ENCODE measurements at regions not wholly inside any gene's neighbourhood (a gene's known extent, or its start where the extent isn't known, plus 50 kb on each side); places are given as distances from the start of the nearest gene placed in this dataset.
"Not testable (repeated sequence)": the region's sequence is repeated elsewhere in the genome, so short reads cannot be mapped to it uniquely, and the experiment has no call there.

- Mint-ChIP-seq H3K36me3 (no peaks in the 10 kb centered on the region), H3K4me1 (no peaks in the 10 kb centered on the region), H3K27me3 (peaks cover 4% of the 10 kb centered on the region), H3K9me3 (no peaks in the 10 kb centered on the region), H3K27ac (no peak overlapping the region), H3K4me3 (no peak overlapping the region)
- no peak for DNase-seq
- CTCF ChIA-PET = no interaction called here
These were observed 81.1 kb upstream of the CT45A1 start for GRCh38 chrX:135632353-135632752.

DNA sequence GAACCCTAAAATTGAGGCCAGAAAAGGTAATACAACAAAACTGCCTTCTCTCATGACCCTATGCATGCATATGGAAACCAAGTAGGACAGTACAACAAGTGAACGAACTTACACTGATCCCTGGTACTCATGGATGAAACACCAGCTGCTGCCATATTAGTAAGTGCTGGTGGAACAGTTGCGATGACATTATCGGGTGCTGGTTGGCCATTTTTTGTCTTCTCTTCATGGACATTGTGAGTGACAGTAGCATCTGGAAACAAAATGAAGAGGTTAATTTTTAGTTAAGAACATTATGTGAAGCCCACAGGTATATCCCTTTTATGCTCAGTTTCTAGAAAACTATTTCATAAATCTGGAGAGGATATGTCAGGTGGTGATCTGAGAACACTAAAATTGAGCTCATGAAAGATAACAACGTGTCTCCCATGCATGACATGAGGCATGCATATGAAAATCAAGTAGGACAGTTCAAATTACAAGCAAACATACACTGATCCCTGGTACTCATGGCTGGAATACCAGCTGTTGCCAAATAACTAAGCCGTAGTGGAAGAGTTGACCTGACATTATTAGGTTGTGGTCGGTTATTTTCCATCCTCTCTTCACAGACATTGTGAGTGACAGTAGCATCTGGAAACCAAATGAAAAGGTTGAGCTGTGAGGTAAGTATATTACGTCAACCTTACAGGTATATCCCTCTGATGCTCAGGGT lies 74.2 kb upstream of the CT45A1 start:
- CTCF ChIA-PET = no interaction called here

GRCh38 chrX:135643916-135644315 lies 69.5 kb upstream of the CT45A1 start:
- no peak for DNase-seq
- Mint-ChIP-seq H3K9me3 (no peaks in the 10 kb centered on the region), H3K36me3 (no peaks in the 10 kb centered on the region), H3K4me3 (no peak overlapping the region), H3K27me3 (no peaks in the 10 kb centered on the region), H3K4me1 (no peaks in the 10 kb centered on the region), H3K27ac (no peak overlapping the region)
- CTCF ChIA-PET = no interaction called here

More for the DNA sequence above, 74.2 kb upstream of the CT45A1 start:
- Mint-ChIP-seq H3K27me3 (peaks cover 4% of the 10 kb centered on the region), H3K4me1 (no peaks in the 10 kb centered on the region), H3K27ac (no peak overlapping the region), H3K36me3 (no peaks in the 10 kb centered on the region), H3K4me3 (no peak overlapping the region), H3K9me3 (no peaks in the 10 kb centered on the region)
- DNase-seq = no peak

DNA sequence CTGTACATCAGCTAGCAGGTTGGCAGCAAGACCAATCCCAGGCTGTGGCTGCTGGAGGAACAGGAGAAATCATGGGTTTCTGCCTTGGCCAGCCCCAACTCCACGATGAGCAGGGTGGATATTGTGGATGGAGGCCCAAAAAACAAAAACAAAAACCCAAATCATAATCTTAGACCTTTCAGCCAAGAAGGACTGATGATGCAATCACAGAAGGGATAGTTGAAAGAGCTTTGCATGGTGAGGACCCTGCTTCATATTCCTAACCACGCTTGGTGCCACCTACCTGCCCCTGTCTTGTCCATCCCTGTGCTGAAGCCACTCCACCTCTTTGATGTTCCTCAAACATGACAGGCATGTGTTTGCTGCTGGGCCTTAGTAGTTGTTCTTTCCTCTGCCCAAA lies 68.8 kb upstream of the CT45A1 start:
- Mint-ChIP-seq H3K36me3 (no peaks in the 10 kb centered on the region), H3K27ac (no peak overlapping the region)
- CTCF ChIA-PET = no interaction called here

DNA sequence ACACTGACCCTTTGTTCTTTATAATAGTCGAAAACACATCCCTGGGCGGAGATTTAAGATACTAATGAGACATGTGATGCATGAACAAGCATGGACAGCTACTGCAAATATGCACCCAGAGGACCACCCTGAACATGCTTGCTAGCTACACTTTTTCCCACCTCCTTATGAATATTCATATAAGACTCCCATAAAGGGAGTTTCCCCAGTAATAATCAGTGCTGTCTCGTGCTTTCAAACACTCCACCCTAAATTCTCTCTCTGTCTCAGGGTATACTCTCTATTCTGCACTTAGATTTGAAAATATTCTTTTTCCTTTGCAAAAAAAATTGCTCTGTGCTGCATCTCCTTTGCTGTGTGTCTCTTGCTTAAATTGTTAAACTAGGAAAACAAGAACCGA lies 64.4 kb upstream of the CT45A1 start:
- Mint-ChIP-seq H3K36me3 (no peaks in the 10 kb centered on the region), H3K27ac (no peak overlapping the region), H3K4me1 (no peaks in the 10 kb centered on the region), H3K4me3 (no peak overlapping the region), H3K9me3 (no peaks in the 10 kb centered on the region), H3K27me3 (no peaks in the 10 kb centered on the region)
- CTCF ChIA-PET = no interaction called here
- DNase-seq = no peak

More for the DNA sequence above, 68.8 kb upstream of the CT45A1 start:
- H3K27me3 Mint-ChIP-seq = no peaks in the 10 kb centered on the region
- no peaks in the 10 kb centered on the region for H3K9me3 Mint-ChIP-seq
- no peak for DNase-seq
- H3K4me1 Mint-ChIP-seq = no peaks in the 10 kb centered on the region
- no peak overlapping the region for H3K4me3 Mint-ChIP-seq

DNA sequence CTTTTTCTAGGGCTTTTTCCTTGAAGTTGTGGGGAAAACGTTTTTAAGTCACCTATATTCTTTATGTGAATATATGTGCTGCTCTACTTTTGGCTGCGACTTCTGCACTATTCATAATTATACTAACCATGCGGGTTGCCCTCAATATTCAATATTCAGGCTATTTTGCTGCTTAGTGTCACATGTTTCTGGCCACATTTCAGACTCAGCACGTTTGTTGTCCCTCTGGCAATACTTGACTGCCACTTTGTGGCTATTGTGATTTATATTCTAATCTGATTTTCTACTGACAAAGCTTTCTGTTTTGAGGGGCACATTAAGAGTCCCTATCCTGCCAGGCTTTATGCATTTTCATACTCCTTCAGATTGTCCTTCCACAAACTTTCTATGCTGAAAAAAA lies 63.9 kb upstream of the CT45A1 start:
- Mint-ChIP-seq H3K36me3 (no peaks in the 10 kb centered on the region), H3K4me1 (no peaks in the 10 kb centered on the region), H3K9me3 (no peaks in the 10 kb centered on the region), H3K4me3 (no peak overlapping the region), H3K27me3 (no peaks in the 10 kb centered on the region), H3K27ac (no peak overlapping the region)
- CTCF ChIA-PET = no interaction called here
- DNase-seq = no peak

DNA sequence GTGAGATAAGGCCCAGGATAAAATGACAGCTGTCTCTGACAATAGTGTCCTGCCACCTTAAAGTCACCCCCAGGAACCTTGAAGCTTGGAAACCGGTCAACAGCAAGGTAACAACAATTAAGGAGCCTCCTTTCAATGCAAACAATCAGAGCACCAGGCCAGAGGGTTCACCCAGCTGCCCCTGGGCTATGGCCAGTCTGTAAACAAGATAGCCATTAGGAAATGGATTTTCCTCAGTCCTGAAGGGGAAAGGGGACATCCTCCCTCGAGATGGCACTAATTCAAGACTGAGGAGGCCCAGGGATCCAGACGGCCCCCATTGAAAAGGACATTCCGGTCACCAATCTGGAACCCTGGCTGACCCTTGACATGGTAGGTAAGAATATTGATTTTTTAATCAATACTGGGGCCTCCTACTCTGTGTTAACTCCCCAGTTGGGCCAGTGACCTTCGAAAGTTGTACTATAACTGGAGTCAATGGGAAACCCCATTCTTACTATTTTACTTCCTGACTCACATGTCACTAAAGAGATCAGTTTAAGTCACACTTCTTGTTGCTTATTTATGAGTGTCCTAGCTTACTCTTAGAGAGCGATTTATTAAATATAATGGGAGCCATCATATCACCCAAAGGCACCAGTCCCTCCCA lies 61.7 kb upstream of the CT45A1 start:
- Mint-ChIP-seq H3K36me3 (no peaks in the 10 kb centered on the region), H3K27ac (no peak overlapping the region), H3K27me3 (no peaks in the 10 kb centered on the region), H3K4me3 (no peak overlapping the region), H3K9me3 (no peaks in the 10 kb centered on the region), H3K4me1 (no peaks in the 10 kb centered on the region)
- no peak for DNase-seq
- CTCF ChIA-PET = no interaction called here

DNA sequence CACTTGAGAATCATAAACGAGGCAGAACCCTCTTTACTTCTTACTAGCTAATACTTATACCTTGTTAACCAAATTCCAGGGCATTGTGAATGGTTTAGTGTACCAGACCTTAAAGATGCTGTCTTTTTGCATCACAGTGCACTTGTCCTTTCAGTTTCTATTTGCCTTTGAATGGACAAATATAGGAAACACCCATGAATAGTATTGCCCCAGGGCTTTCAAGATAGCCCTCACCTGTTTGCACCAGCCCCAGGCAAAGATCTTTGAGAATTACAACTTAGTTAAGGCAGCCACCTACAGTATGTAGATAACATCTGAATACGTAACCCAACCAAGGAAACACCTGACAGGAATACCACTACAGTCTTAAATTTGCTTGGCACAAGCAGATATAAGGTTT lies 60.8 kb upstream of the CT45A1 start:
- no peak for DNase-seq
- H3K27me3 Mint-ChIP-seq = no peaks in the 10 kb centered on the region
- no peaks in the 10 kb centered on the region for H3K9me3 Mint-ChIP-seq
- H3K36me3 Mint-ChIP-seq = no peaks in the 10 kb centered on the region
- CTCF ChIA-PET = no interaction called here
- no peak overlapping the region for H3K27ac Mint-ChIP-seq
- H3K4me3 Mint-ChIP-seq = no peak overlapping the region
- H3K4me1 Mint-ChIP-seq = no peaks in the 10 kb centered on the region

DNA sequence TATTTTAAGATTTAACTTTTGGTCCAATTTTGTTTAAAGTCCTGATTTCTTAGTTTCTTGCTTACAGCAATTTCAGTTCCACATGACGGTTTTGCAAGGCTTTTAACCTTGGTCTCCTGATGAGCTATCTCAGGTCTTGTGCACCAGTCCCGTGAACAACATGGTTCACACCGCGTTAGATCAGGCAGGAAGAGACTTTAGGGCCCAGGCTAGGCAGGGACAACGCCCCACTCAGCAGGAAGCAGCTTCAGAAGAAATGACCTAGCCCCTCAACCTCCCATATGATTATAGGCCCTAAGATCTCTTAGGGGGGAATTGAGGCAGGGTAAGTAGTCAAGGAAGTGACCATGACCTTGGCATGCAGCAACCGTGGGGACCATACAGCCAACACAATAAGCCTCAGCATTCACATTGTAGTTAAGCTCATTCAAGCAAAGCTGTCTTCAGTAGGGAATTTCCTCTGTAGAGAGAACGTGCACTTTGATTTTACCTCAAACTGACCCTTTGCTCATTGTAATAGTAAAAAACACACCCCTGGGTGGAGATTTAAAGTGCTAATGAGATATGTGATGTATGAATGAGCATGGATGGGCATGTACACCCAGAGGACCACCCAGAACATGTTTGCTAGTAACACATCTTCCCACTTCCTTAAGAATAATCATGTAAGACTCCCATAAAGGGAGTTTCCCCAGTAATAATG lies 55.3 kb upstream of the CT45A1 start:
- H3K4me1 Mint-ChIP-seq, H3K4me3 Mint-ChIP-seq, H3K27ac Mint-ChIP-seq, H3K9me3 Mint-ChIP-seq, H3K27me3 Mint-ChIP-seq, H3K36me3 Mint-ChIP-seq, DNase-seq: not testable (repeated sequence)
- CTCF ChIA-PET = interaction anchor here (0.6 kb wide), 1 partner anchor 178 kb away, joined by 3 read pairs; no protein-coding TSS in a partner anchor

All from activated naive CD4-positive, alpha-beta T cell treated with anti-CD3 and anti-CD28 coated beads, Interleukin-2, amount 10 ng/mL, durations not matched to agents 7 days and 5 days (primary cell).